ENCODE measurements at regions not wholly inside any gene's neighbourhood (a gene's known extent, or its start where the extent isn't known, plus 50 kb on each side); places are given as distances from the start of the nearest gene placed in this dataset.

DNA sequence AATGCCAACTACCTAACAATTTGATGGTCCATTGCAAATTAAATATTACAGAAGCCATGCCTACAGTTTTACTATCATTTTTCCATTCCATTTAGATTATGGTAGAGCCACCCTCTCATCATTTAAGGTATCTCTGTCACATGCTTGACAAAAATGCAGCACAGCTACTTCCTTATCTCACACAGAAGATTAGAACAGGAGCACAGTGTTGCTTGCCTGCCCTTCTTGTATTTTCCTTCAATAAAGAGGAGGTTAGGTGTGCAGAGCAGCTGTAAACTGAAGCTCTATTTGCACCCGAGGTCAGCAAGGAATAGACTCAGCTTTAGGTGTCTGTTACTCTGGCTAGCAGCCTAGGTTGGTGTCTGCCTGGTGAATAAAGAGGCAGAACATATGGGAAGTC is 51.5 kb upstream of the ATP10B start:
- DNase-seq = no peak
- H3K27me3 ChIP-seq = no peaks in the 10 kb centered on the region
- no peak overlapping the region for H3K4me3 ChIP-seq
- H3K4me1 ChIP-seq = no peaks in the 10 kb centered on the region
- no peaks in the 10 kb centered on the region for H3K9me3 ChIP-seq
- intact Hi-C loops (cut with DNase I; ENCODE audit: low total_unique reads) = no loop called here
- H3K27ac ChIP-seq = no peak overlapping the region
- TF ChIP-seq, protein P1, sequence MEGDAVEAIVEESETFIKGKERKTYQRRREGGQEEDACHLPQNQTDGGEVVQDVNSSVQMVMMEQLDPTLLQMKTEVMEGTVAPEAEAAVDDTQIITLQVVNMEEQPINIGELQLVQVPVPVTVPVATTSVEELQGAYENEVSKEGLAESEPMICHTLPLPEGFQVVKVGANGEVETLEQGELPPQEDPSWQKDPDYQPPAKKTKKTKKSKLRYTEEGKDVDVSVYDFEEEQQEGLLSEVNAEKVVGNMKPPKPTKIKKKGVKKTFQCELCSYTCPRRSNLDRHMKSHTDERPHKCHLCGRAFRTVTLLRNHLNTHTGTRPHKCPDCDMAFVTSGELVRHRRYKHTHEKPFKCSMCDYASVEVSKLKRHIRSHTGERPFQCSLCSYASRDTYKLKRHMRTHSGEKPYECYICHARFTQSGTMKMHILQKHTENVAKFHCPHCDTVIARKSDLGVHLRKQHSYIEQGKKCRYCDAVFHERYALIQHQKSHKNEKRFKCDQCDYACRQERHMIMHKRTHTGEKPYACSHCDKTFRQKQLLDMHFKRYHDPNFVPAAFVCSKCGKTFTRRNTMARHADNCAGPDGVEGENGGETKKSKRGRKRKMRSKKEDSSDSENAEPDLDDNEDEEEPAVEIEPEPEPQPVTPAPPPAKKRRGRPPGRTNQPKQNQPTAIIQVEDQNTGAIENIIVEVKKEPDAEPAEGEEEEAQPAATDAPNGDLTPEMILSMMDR (IDR thresholded peaks at IDR 0.05) = no peak
- H3K36me3 ChIP-seq = no peaks in the 10 kb centered on the region

DNA sequence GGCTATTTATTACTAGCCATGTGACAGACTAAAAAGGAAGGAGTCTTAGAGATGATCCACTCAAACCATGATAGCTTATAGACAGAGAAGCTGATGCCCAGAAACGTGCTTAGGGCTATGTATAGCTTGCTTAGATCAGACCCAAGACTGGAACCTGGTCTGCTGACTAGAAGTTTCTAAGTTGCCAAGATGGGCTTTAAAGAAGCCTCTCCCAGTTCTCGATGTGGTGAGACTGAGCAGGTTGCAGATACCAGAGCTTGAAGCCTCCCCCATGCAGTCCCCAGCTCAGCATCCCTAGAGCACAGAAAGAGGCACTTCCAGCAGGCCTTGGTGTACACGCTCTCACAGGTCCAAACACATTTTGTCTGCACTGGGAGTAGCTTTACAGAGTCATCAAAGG is 51.1 kb upstream of the ATP10B start:
- intact Hi-C loops (cut with DNase I; ENCODE audit: low total_unique reads) = no loop called here
- no peak overlapping the region for H3K27ac ChIP-seq
- TF ChIP-seq, protein P1 (IDR thresholded peaks at IDR 0.05) = no peak
- H3K4me1 ChIP-seq = no peaks in the 10 kb centered on the region
- no peaks in the 10 kb centered on the region for H3K27me3 ChIP-seq
- H3K4me3 ChIP-seq = no peak overlapping the region
- H3K9me3 ChIP-seq = no peaks in the 10 kb centered on the region
- DNase-seq = no peak
- H3K36me3 ChIP-seq = no peaks in the 10 kb centered on the region

All from tibial artery (tissue), 4 donors.